Head of caudate nucleus (tissue), 42 donors: ENCODE measurements at regions not wholly inside any gene's neighbourhood (a gene's known extent, or its start where the extent isn't known, plus 50 kb on each side); places are given as distances from the start of the nearest gene placed in this dataset.

Source experiments
- DNase-seq, 42 donors: peaks; one replicate each; pipeline versions ENCODE4 v3.0.0 to v3.0.0-alpha.2; 2020 to 2021; ENCODE audit warnings: mixed read lengths in 7 of 42
- intact Hi-C: fragments of 100-400 bp; cut with DNase I; formaldehyde crosslinking; loops from one replicate; pipeline ENCODE4 v1.15.0; 2022

DNA sequence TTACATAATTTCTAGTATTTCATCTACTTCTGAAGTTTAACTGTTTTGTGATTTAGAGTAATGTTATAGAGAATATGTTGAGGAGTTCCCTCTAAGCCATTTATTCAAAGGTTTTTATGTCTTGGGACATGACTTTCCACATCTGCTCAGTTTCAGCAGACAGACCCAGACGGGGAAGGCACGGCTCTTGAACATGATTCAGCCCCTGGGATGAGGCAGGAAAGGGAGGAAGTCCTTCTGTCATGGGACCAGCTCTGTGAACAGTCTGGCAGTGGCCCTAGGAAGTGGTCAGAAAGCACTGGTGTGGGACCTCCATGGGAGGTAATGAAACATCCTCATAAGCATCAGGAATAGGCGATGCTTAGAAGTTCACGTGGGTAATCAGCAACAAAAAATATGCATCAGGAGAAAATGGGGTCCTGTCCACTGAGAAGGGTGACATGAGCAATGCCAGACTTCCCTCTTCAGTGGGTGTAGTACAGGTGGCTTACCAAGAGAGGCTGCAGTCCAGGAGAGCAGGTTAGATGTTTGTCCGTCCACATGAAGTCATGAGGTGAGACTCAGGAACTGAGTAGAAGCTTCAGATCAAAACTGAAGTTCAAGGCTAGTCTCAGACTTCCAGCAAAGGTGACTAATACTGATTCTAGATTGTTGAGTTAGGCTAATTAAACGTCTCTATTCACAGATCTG lies 248.5 kb downstream of the IPO8 start:
- intact Hi-C loops, result no loop called here
- no peak for DNase-seq

DNA sequence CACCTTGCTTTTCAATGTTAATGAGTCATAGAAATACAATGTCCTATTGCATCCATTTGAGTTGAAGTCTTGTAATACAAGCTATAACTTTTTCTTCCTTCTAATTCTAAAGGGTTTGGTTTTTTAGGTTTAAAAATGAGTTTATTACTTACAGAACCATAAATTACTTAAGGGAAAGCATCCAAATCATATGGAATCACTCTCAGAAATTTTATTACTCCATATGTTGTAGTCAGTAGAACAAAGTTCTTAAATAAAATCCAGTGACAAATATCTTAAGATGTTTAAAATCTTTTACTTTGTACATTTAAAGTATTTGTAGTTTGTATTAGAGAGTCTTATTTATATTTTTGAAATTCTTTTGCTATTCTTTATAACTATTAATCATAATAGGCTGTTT lies 253.2 kb downstream of the IPO8 start:
- intact Hi-C loops, result no loop called here
- no peak for DNase-seq

DNA sequence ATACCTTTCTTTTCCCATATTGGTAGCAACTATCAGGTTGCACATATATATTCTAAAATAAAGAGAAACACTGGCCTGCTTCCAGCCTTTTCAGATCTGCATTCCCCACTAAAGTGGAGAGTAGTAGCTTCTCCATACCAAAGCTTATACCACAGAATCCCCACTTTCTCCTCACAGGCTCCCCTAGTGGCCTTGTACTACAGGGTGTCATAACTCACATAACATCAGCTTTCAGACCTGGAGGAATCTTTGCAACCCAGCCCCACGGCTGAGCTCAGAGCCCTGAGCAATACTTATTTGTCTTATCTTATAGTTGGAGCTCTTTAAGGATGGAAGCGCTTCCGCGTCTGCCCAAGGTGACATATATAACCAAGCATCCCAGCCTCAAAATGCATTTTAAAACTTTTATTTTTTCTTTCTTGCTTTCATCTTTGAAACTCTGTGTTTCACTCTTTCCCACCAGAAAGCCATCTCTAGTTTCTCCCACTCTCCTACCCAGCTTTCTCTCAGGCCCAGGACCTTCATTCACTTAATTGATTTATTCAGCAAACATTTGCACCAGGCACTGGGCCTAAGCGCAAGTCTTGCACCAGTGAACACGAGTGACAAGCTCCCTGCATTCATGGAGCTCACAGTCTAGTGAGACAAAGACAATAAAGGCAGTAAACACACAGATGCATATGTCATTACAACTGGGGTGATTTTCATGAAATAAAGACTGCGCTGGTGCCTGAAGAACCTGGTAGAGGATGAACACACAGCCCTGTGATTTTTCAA lies 254.7 kb downstream of the IPO8 start:
- DNase-seq, result no peak
- intact Hi-C loops, result no loop called here

DNA sequence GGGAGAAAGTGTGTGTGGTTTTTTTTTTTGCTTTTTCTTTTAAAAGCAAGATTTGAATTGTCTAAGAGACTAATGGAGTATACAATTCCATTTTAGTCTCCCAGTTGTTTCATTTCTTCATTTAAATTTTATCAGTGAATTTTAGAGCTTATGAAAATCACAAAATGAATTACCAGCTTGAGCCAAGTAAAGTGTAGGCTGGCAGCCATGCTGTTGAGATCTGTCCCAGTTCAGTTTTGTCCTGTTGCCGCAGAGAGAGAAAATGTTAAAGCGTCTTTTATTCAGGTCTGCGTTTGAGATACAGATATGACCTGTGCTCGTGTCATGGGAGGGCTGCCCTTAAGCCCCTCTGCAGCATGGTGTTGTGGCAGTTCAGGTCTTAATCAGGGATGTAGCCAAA lies 256.5 kb downstream of the IPO8 start:
- DNase-seq, result no peak
- intact Hi-C loops, result no loop called here

DNA sequence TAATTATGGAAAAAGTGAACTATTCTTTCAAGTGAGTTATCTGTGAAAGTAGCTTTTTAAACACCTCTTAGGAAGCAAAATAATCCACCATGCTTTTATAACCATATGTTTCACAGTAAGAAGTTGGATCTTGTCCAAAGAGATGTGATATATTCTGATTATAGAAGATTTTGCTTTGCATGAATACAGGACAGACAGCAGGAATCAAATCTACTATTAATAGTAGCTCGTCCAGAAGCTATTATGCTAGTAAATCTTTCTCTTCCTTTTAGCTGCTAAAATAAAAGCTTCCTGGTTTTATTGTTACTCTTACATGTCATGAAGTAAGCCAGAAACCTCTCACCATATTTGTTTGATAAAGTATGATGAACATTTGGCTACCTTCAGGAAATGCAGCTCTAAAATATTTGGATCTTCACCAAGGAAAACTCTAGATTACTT lies 257.0 kb downstream of the IPO8 start:
- intact Hi-C loops, result no loop called here
- DNase-seq, result no peak

DNA sequence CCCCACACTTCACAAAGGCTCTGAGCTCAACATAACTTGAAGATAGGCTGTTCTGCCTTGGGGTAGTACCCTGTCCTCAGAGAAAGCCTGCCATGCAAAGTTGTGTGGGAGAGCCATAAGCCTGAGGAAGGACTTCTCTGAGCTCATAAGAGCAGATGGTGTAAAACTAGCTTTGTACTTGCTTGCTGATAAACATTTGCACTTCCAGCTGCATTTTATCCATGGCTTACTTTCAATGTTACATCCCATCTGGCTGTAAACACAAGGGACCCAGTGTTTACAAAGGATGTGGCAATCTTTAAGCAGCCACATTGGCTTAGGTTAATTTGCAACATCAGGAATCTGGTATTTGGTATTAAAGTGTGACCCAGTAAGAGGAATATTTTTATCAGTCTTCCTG lies 258.1 kb downstream of the IPO8 start:
- DNase-seq, result no peak

DNA sequence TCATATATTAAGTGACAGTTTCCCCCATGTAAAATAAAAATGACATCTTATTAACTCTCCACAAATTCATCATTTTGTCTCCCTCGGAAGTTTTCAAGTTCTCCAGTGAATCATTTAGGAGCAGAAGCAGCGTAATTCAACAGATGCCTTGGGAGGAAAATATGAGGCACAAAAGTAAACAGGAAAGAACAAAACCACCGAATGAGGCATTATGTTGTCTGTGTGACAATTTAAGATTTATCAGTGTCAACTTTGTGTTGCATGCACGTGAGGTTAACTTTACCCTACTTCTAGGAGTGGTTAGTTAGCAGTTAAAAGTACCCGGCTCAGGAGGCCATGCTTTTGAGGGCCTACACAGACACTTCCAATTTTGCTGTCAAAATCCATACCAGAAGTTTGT lies 258.6 kb downstream of the IPO8 start:
- DNase-seq, result no peak

More for the DNA sequence above, 258.1 kb downstream of the IPO8 start:
- intact Hi-C loops, result no loop called here

DNA sequence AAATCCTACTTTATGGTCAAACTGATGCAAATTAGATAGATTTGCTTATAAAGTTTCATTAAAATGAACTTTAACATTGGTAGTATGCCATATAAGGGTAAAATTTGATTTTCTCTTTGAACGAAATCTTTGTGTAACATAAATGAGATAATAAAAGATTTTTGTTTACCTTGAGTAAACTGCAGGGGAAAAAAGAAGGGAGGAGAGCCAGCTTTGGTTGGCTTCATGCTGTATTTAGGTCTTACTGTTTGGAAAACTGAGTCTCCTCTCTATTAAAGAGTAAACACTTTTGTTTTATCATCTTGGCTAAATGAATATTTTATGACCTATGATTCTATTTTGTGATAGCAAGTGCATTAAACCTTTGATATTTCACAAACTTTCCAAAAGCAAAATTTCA lies 267.6 kb downstream of the IPO8 start:
- intact Hi-C loops, result no loop called here
- DNase-seq, result no peak

More for the DNA sequence above, 258.6 kb downstream of the IPO8 start:
- intact Hi-C loops, result no loop called here

DNA sequence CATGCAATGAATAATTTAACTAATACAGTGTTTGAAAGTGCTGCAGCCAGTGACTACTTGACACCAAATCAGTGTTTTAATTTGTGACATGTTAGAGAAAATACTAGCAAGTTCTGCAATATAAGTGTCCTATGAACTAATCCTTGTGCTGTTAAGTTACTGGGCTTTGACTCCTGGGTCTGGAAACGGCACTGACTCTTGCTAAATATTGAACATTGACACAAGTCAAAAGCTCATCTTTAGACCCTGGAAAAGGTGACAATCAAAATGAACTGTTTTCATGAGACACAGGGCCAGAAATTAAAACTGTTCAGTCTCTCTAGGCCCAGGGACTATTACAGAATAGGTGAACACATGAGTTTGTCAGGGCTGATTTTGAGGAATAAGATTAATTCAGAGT lies 268.1 kb downstream of the IPO8 start:
- DNase-seq, result no peak
- intact Hi-C loops, result no loop called here

DNA sequence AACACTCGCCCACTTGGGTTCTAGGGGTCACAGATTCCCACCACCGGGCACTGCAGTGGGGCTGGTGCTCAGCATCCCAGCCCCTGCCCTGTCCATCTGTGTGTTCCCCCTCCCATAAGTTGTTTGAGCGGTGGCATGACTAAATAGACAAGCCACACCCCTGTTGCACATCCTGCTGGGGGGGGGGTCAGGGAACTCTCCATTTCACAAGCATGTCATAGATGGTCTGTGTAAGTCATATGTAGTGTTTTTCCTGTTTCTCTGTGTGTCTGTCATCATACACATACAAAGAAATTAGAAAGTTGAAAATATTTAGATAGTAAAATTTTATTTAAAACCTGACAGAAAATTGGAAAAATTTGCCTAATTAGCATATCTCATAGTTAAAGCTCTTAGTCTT lies 270.2 kb downstream of the IPO8 start:
- no peak for DNase-seq
- intact Hi-C loops, result no loop called here

DNA sequence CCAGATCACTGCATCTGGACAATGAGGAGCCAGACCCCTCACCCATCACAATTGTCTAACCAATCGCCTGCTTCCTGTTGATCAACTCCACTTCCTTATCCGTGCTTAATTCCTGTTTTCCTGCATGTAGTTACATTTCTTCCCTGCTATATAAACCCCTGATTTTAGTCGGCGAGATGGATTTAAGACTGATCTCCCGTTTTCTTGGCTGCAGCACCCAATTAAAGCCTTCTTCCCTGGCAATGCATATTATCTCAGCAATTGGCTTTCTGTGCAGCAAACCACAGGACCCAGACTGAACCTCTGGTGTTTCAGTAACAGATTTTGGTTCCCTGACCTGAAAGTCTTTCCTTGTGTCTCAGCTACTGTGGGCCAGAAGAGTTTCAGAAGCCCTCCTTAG lies 272.3 kb downstream of the IPO8 start:
- DNase-seq, result no peak
- intact Hi-C loops, result no loop called here

DNA sequence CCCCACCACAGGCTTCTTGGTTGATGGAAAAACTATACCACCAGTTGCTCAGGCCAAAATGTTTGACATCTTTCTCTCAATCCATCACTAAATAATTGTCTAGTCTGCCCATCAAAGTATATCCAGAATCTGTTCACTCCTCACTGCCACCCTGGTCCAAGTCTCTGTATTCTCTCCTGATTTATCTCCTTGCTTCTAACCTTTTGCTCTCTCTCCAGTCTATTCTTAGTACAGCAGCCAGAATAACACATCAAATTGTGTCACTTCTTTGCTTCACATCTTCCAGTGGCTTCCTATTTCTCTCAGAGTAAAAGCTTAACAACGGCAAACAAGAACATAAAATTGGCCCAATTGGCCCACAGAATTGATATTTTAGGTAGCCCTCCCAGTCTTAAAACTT lies 272.8 kb downstream of the IPO8 start:
- intact Hi-C loops, result no loop called here
- no peak for DNase-seq

DNA sequence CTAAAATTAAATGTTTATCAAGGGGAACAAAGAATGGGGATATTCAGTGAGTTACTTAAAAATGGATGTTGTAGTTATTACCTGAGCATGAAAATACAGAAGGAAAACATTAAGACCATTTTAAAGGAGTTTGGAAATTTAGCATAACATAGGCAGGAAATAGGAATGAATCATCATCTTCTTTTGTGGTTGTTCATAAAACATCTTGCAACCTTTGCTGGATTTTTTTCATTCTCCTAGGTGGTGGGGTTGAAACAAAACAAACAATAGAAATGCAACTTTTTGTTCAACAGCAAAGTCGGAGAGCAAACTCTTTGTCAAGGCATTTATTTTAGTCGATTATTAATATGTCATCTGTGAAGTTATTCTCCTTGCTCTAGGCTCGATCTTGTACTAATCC lies 275.1 kb downstream of the IPO8 start:
- intact Hi-C loops, result no loop called here

DNA sequence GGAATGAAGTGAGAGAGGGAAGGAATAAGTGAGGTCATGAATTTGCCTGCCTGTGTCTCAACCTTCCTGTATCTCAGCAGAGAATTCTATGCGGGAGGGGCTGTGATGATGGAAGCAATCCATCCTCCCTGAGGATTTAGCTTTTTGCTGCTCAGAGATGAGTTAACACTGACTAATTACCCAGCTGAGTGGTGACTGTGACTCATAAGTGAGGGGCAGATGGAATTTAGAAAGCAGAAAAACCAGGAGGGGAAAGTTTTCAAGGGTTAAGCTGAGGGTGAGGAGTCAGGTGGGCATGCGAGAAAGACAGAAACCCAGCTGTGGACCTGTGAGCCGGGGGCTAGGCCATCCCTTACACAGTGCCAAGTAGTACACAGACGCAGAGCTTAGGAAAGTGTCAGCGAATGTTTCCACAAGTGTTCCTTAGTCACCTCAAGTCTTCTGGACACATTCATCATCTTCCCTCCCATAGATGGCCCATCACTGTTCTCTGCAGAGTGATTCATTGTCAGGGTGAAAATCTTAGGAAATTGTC lies 277.9 kb downstream of the IPO8 start:
- intact Hi-C loops, result no loop called here
- peak in 34 of 42 donors; percentile 17 to 86 (median 53) for DNase-seq

More for the DNA sequence above, 275.1 kb downstream of the IPO8 start:
- DNase-seq, result no peak

DNA sequence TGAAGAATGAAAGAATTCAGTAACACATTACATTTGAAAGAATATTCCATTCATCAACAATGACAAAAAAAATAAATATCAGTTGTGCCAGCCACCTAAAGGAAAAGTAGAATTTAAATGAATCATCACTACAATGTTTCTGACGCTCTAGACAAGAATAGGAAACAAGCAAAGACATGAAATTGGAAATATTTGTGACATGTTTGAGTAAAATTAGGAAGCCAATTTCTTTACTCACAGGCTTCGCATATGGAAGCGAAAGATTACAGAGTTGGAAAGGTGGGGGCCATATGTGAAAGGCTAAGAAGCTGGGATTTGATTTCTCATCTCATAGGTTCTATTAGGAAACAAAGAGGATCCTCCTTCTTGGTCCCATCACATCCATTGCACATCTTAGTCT lies 279.0 kb downstream of the IPO8 start:
- DNase-seq, result no peak
- intact Hi-C loops, result no loop called here

DNA sequence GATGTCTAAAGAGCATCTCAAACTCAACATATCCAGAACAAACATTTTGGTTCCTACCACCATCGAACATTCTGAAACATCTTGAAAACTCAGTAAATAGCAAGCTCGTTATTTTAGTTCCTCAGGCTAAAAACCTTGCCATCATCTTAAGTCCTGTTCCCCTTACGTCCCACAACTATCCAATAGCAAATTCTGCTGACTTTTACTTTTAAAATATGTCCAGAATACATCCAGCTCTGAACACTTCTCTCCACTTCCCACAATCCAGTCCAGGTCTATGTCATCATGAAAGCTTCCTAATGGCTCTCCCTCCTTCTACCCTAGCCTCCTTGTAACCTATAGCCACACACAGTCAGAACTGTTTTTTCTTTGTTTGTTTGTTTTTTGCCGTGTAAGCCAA lies 279.9 kb downstream of the IPO8 start:
- intact Hi-C loops, result no loop called here

DNA sequence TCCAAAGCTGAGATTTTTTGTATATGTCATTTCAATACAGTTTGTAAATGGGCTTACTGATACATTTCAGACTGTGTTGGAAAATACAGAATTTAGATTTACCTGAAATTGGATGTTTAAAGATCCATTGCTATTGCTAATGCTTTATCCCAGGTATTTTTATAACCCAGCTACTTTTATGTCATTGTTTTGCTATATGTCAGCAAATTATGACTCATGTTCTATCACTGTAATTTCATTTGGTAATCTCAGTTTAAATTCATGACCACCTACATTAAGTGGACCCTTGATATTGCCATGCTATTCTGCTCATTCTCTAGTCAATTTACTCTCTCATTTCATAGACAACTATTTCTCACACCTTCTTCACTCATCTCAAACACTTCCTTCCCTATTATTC lies 281.2 kb downstream of the IPO8 start:
- DNase-seq, result no peak
- intact Hi-C loops, result no loop called here

More for the DNA sequence above, 279.9 kb downstream of the IPO8 start:
- DNase-seq, result no peak

DNA sequence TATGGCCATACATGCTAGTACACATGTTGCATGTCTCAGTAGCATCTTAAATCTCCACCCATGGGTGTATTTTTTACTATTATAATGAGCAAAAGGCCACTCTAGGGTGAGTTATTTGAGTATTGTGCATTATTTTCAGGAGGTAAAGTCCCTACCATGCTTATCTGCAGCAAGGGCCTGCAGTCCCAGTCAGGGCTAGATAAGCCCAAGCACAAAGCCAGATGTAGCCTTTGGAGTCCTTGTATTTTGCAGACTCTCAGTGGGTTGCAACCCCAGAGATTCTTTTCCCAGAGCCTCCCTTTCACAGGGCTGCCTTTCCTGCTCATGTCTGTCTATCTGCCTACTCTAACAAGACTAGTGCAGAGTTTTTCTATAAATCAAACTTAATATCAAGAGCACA lies 295.3 kb downstream of the IPO8 start:
- DNase-seq, result no peak
- intact Hi-C loops, result no loop called here

DNA sequence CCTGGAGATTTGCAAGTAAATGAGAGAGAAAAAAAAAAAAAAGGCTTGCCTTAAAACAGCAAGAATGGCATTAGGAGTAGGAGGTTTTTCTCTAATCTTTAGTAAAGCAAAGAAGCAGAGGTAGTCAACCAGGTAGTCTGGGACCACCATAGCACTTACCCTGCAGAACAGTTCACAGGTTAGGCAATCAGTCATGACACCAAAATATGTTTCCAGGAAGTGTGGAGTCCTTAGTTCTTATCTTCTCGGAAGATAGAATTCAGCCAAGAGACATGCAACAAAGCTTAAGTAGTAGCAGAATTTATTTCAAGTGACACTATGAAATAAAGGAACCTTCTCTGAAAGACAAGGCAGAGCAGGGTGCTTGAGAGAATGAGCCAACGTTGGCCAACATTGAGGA lies 295.8 kb downstream of the IPO8 start:
- intact Hi-C loops, result no loop called here
- no peak for DNase-seq

DNA sequence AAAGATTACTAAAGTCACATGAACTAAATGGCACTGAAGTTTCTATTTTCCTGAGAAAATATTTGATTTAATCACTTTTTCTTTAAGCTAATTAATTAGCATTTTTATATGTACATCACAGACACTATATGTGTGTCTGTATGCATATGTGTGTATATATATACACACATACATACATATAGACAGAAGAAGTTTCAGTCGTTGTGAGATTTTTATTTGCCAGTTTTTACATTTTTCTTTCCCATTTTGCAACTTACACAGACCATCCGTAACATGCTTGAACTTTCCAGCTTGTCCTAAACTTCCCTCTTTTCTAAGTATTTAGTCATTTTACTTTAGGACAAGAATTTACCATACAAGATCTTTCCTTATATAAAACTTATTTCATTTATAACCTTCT lies 299.1 kb downstream of the IPO8 start:
- intact Hi-C loops, result no loop called here
- DNase-seq, result no peak

DNA sequence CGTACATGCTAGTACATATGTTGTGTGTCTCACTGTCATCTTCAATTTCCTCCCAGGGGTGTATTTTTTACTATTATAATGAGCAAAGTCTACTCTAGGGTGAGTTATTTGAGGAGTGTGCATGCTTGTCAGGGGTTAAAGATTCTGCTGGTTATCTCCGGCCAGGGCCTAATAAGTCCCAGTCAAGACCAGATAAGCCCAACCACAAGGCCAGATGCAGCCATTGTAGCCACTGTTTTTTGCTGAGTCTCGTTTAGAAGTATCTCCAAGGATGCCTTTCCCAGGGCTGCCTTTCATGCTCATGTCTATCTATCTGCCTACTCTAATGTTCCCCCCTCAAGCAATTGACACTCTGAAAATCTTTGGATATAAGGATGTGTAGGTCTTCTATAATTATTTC lies 300.5 kb downstream of the IPO8 start:
- DNase-seq, result no peak
- intact Hi-C loops, result no loop called here
